ENCODE measurements at regions not wholly inside any gene's neighbourhood (a gene's known extent, or its start where the extent isn't known, plus 50 kb on each side); places are given as distances from the start of the nearest gene placed in this dataset.

DNA sequence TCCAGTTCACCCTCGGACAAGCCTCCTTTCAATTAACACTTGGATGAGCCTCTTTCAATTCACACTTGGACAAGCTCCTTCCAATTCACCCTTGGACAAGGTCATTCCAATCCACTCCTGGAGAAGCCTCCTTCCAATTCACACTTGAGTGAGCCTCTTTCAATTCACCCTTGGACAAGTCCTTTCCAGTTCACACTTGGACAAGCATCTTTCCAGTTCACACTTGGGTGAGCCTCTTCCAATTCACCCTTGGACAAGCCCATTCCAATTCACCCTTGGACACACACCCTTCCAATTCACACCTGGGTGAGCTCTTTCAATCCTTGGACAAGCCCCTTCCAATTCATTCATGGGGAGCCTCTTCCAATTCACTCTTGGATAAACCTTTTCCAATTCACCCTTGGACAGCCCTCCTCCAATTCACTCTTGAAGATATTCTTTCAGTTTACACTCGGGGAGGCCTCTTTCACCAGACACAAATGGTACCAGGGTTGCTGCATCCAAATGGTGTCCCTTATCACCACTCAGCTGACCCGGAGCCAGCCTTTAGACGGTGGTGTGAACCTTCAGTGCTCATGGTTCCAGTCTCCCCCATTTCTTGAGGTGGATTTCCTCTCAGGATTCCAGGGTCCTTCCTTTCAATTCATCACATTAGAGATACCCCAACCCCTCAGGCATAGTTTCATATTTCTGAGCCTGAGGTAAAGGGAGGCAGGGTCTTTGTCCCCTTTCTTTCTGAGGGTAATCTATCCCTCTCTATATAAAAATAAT is 183.6 kb downstream of the SH3BP4 start:
- Histone ChIP-seq H3K4me2 (ENCODE audit: low read length) (no peak overlapping the region), H3K27ac (ENCODE audit: low read depth, low read length, poor library complexity, severe bottlenecking) (no peak overlapping the region), H3K27me3 (ENCODE audit: insufficient read depth, low read length) (no peaks in the 10 kb centered on the region), H3F3A (ENCODE audit: insufficient read depth, low read length) (no peaks in the 10 kb centered on the region), H3K36me3 (ENCODE audit: insufficient read depth, low read length) (no peaks in the 10 kb centered on the region), H3K4me1 (ENCODE audit: insufficient read depth, low read length, severe bottlenecking) (no peaks in the 10 kb centered on the region), H3K9ac (ENCODE audit: low read length) (no peak overlapping the region), H2AFZ (ENCODE audit: low read length) (no peak overlapping the region), H3K79me2 (ENCODE audit: insufficient read depth, low read length) (no peaks in the 10 kb centered on the region), H3K4me3 (ENCODE audit: low read depth, low read length, poor library complexity, severe bottlenecking) (no peak overlapping the region), H3K9me2 (ENCODE audit: low read depth, low read length) (no peaks in the 10 kb centered on the region), H4K20me1 (ENCODE audit: insufficient read depth, low read length) (no peaks in the 10 kb centered on the region), H3K9me3 (ENCODE audit: low read length) (no peaks in the 10 kb centered on the region)
- TF ChIP-seq EZH2 (IDR thresholded peaks at IDR 0.05; ENCODE audit: borderline replicate concordance, low read length): no peak
- TF ChIP-seq, protein P1, sequence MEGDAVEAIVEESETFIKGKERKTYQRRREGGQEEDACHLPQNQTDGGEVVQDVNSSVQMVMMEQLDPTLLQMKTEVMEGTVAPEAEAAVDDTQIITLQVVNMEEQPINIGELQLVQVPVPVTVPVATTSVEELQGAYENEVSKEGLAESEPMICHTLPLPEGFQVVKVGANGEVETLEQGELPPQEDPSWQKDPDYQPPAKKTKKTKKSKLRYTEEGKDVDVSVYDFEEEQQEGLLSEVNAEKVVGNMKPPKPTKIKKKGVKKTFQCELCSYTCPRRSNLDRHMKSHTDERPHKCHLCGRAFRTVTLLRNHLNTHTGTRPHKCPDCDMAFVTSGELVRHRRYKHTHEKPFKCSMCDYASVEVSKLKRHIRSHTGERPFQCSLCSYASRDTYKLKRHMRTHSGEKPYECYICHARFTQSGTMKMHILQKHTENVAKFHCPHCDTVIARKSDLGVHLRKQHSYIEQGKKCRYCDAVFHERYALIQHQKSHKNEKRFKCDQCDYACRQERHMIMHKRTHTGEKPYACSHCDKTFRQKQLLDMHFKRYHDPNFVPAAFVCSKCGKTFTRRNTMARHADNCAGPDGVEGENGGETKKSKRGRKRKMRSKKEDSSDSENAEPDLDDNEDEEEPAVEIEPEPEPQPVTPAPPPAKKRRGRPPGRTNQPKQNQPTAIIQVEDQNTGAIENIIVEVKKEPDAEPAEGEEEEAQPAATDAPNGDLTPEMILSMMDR (IDR thresholded peaks at IDR 0.05; ENCODE audit: low read length): no peak

DNA sequence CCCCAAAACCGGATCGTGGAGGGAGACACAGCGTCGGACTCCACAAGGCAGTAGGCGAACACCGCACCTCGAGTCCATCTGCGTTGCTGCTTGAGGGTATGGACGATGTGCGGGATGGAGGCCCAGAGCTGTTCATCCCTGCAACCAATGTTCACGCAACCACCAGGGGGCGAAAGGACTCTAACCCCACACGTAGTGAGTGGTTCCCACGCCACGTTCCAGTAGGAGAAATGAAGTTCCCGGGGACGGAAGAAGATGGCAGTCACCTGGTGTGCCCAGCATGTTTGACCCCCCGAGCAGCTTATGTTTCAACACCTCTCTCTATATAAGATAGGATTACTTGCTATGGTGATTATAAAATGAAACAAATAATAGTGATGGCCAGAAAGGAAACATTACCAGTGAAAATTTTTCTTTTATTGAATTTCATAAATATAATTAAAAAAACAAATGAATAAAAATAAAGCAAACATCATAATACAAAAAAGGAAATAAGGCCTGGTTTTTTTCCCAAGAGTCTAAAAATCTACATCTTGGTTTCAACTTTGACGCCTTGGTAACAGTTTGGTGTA is 184.3 kb downstream of the SH3BP4 start:
- H3K4me2 ChIP-seq (ENCODE audit: low read length): no peak overlapping the region
- no peak overlapping the region for H3K9ac ChIP-seq (ENCODE audit: low read length)
- H3K27me3 ChIP-seq (ENCODE audit: insufficient read depth, low read length): no peaks in the 10 kb centered on the region
- no peaks in the 10 kb centered on the region for H3F3A ChIP-seq (ENCODE audit: insufficient read depth, low read length)
- no peak for TF ChIP-seq EZH2 (IDR thresholded peaks at IDR 0.05; ENCODE audit: borderline replicate concordance, low read length)
- TF ChIP-seq, protein P1 (IDR thresholded peaks at IDR 0.05; ENCODE audit: low read length): peak; percentile 66; the same call in 1 of the 2 replicates
- no peak overlapping the region for H3K4me3 ChIP-seq (ENCODE audit: low read depth, low read length, poor library complexity, severe bottlenecking)
- no peak overlapping the region for H3K27ac ChIP-seq (ENCODE audit: low read depth, low read length, poor library complexity, severe bottlenecking)
- no peaks in the 10 kb centered on the region for H3K4me1 ChIP-seq (ENCODE audit: insufficient read depth, low read length, severe bottlenecking)
- H2AFZ ChIP-seq (ENCODE audit: low read length): no peak overlapping the region
- H3K79me2 ChIP-seq (ENCODE audit: insufficient read depth, low read length): no peaks in the 10 kb centered on the region
- no peaks in the 10 kb centered on the region for H3K9me3 ChIP-seq (ENCODE audit: low read length)
- no peaks in the 10 kb centered on the region for H4K20me1 ChIP-seq (ENCODE audit: insufficient read depth, low read length)
- no peaks in the 10 kb centered on the region for H3K9me2 ChIP-seq (ENCODE audit: low read depth, low read length)
- no peaks in the 10 kb centered on the region for H3K36me3 ChIP-seq (ENCODE audit: insufficient read depth, low read length)

DNA sequence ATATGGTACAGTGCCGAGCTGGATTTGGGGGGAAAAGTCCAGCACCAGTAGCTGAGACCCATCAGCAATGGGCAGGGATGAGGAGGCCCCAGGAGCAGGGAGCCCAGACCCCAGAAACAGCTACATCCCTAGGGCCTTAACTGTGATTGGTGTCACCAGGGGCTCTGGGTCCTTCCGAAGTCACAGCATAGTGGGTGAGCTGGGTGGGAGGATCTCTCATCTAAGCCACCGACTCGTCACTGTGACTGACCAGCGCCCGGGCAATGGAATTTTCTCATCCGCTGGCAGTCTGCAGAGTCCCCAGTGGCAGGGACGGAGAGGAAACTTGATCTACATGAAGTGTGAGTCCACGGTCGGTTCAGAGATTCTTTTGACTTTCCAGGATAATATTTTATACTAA is 186.5 kb downstream of the SH3BP4 start:
- Histone ChIP-seq H3K27me3 (ENCODE audit: insufficient read depth, low read length) (no peaks in the 10 kb centered on the region), H3K4me2 (ENCODE audit: low read length) (no peak overlapping the region), H3K79me2 (ENCODE audit: insufficient read depth, low read length) (no peaks in the 10 kb centered on the region), H3K9ac (ENCODE audit: low read length) (no peak overlapping the region), H2AFZ (ENCODE audit: low read length) (no peak overlapping the region), H3K9me3 (ENCODE audit: low read length) (no peaks in the 10 kb centered on the region), H3K27ac (ENCODE audit: low read depth, low read length, poor library complexity, severe bottlenecking) (no peak overlapping the region), H3K4me1 (ENCODE audit: insufficient read depth, low read length, severe bottlenecking) (no peaks in the 10 kb centered on the region), H3K9me2 (ENCODE audit: low read depth, low read length) (no peaks in the 10 kb centered on the region), H3F3A (ENCODE audit: insufficient read depth, low read length) (no peaks in the 10 kb centered on the region), H3K4me3 (ENCODE audit: low read depth, low read length, poor library complexity, severe bottlenecking) (no peak overlapping the region), H3K36me3 (ENCODE audit: insufficient read depth, low read length) (no peaks in the 10 kb centered on the region), H4K20me1 (ENCODE audit: insufficient read depth, low read length) (no peaks in the 10 kb centered on the region)
- TF ChIP-seq, protein P1 (IDR thresholded peaks at IDR 0.05; ENCODE audit: low read length): no peak
- TF ChIP-seq EZH2 (IDR thresholded peaks at IDR 0.05; ENCODE audit: borderline replicate concordance, low read length): no peak
